Fibroblast of pulmonary artery (primary cell): ENCODE measurements at regions not wholly inside any gene's neighbourhood (a gene's known extent, or its start where the extent isn't known, plus 50 kb on each side); places are given as distances from the start of the nearest gene placed in this dataset.

ENCODE experiments used
- DNase-seq: peaks from one replicate; pipeline ENCODE4 v3.0.0-alpha.2; 2010; ENCODE audit warnings: low read depth
- H3K4me3 ChIP-seq: replicated peaks from 2 replicates; pipeline ENCODE4 v1.5.1; 2011; ENCODE audit warnings: low read depth, mild to moderate bottlenecking, control low read depth, low read length, moderate library complexity
- CTCF ChIP-seq: IDR thresholded peaks from 2 replicates; pipeline ENCODE4 v1.5.1; 2011; ENCODE audit warnings: mild to moderate bottlenecking, control low read depth, low read length, inconsistent platforms; ENCODE audit errors: missing control alignments

- no peak for DNase-seq
- no peak overlapping the region for H3K4me3 ChIP-seq
- TF ChIP-seq CTCF, result no peak
Observed at GRCh38 chr3:62954580-62954979, 79.4 kb upstream of the CADPS start.

- TF ChIP-seq CTCF, result no peak
- H3K4me3 ChIP-seq, result no peak overlapping the region
- DNase-seq, result no peak
Observed at GRCh38 chr3:62955126-62955525, 79.9 kb upstream of the CADPS start.

GRCh38 chr3:62956411-62956810 is 81.2 kb upstream of the CADPS start:
- no peak for TF ChIP-seq CTCF
- DNase-seq, result no peak
- no peak overlapping the region for H3K4me3 ChIP-seq

- TF ChIP-seq CTCF, result no peak
- DNase-seq, result no peak
- H3K4me3 ChIP-seq, result no peak overlapping the region
Observed at GRCh38 chr3:62961874-62962556, 86.8 kb upstream of the CADPS start.

GRCh38 chr3:62962714-62963113 is 87.5 kb upstream of the CADPS start:
- no peak for TF ChIP-seq CTCF
- no peak overlapping the region for H3K4me3 ChIP-seq

GRCh38 chr3:62965311-62965710 is 90.1 kb upstream of the CADPS start:
- no peak for DNase-seq

More at GRCh38 chr3:62962714-62963113, 87.5 kb upstream of the CADPS start:
- no peak for DNase-seq

More at GRCh38 chr3:62965311-62965710, 90.1 kb upstream of the CADPS start:
- TF ChIP-seq CTCF, result no peak
- H3K4me3 ChIP-seq, result no peak overlapping the region
